Epithelial cell of esophagus (primary cell): ENCODE measurements at regions not wholly inside any gene's neighbourhood (a gene's known extent, or its start where the extent isn't known, plus 50 kb on each side); places are given as distances from the start of the nearest gene placed in this dataset.

Experiments used
- DNase-seq: peaks from one replicate; pipeline ENCODE4 v3.0.0; 2010; ENCODE audit warnings: low read depth
- H3K4me3 ChIP-seq: 2 replicates; pipeline ENCODE4 v1.5.1; 2011; ENCODE audit warnings: mild to moderate bottlenecking, low read length, control low read depth
- TF ChIP-seq, protein P1 (sequence below): IDR thresholded peaks from 2 replicates; pipeline ENCODE4 v1.5.1; 2011; ENCODE audit warnings: low read depth, mild to moderate bottlenecking, low read length, control low read depth, inconsistent platforms; ENCODE audit not compliant: insufficient read depth; ENCODE audit errors: missing control alignments

GRCh38 chr7:115825456-115826115 lies 205.0 kb downstream of the TFEC start:
- TF ChIP-seq, protein P1, sequence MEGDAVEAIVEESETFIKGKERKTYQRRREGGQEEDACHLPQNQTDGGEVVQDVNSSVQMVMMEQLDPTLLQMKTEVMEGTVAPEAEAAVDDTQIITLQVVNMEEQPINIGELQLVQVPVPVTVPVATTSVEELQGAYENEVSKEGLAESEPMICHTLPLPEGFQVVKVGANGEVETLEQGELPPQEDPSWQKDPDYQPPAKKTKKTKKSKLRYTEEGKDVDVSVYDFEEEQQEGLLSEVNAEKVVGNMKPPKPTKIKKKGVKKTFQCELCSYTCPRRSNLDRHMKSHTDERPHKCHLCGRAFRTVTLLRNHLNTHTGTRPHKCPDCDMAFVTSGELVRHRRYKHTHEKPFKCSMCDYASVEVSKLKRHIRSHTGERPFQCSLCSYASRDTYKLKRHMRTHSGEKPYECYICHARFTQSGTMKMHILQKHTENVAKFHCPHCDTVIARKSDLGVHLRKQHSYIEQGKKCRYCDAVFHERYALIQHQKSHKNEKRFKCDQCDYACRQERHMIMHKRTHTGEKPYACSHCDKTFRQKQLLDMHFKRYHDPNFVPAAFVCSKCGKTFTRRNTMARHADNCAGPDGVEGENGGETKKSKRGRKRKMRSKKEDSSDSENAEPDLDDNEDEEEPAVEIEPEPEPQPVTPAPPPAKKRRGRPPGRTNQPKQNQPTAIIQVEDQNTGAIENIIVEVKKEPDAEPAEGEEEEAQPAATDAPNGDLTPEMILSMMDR, result no peak
- H3K4me3 ChIP-seq, result no peak overlapping the region
- no peak for DNase-seq

DNA sequence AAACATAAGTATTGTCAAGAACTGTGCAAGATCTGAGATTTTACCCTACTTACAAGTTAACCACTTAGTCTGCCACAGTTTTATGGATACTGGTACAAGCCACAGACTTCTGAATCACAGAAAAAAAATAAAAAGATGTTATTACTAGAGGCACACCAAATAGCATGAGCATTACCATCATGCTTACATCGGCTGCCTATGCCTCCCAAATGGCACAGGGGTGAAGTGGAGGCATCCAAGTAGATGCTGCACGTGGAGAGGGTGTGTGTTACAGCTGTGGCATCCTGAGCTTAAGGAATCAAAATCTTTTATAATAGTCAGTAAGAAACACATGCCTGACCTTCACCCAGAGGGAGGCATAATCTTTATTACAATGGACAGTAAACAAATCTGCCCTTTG lies 207.8 kb downstream of the TFEC start:
- TF ChIP-seq, protein P1, result no peak
- no peak for DNase-seq
- H3K4me3 ChIP-seq, result no peak overlapping the region

DNA sequence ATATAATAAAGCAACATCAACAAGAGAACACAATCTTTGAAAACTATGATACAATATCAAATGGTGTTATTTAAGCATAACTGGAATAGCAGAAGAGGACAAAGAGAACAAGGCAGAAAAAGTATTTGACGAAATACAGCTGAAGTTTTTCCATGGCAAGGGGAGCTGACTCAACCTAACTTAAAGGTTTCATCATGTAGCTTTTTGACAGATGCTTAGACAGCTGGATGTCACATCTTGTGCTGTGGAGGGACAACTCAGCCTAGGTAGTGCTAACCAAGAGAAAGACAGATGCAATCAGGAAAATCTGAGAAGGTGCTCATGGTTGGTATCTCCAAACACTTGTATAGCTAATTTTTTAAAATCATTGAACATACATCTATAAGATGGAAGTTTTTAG lies 208.2 kb downstream of the TFEC start:
- no peak for DNase-seq
- TF ChIP-seq, protein P1, result no peak
- no peak overlapping the region for H3K4me3 ChIP-seq

GRCh38 chr7:115816318-115816974 lies 214.1 kb downstream of the TFEC start:
- TF ChIP-seq, protein P1, result no peak
- no peak overlapping the region for H3K4me3 ChIP-seq
- DNase-seq, result no peak

GRCh38 chr7:115812794-115813193 lies 217.8 kb downstream of the TFEC start:
- no peak for DNase-seq
- TF ChIP-seq, protein P1, result no peak
- H3K4me3 ChIP-seq, result no peak overlapping the region

DNA sequence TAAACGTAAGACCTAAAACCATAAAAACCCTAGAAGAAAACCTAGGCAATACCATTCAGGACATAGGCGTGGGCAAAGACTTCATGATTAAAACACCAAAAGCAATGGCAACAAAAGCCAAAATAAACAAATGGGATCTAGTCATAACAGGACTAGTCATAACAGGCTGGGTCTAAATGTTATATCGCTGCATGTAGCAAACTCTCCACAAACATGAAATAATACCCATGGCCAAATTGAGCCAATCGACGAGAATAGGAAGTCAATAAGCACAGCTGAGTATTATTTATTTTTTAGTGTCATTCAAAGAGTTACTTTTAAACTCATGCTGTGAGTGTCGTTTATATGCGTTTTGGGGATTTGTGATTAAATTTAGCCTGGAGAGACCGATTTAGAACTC lies 225.1 kb downstream of the TFEC start:
- TF ChIP-seq, protein P1, result no peak
- DNase-seq, result peak; percentile 65

GRCh38 chr7:115802415-115802814 lies 228.1 kb downstream of the TFEC start:
- no peak for DNase-seq
- H3K4me3 ChIP-seq, result no peak overlapping the region
- TF ChIP-seq, protein P1, result no peak

More for the DNA sequence above, 225.1 kb downstream of the TFEC start:
- no peak overlapping the region for H3K4me3 ChIP-seq
